HepG2 (cell line): ENCODE measurements at regions not wholly inside any gene's neighbourhood (a gene's known extent, or its start where the extent isn't known, plus 50 kb on each side); places are given as distances from the start of the nearest gene placed in this dataset.

ENCODE experiments used
- ATAC-seq: fragments of 200-7000 bp; cut with Tn5 transposase; 3 replicates; pipeline ENCODE4 v1.9.1; 2020; ENCODE audit warnings: mild to moderate bottlenecking, moderate library complexity
- BruUV-seq: library from RNA; stranded (reverse); fragments of 400-500 nt; replicated peaks from 2 replicates; lab custom pipeline; 2021; lab: Mats Ljungman, UMichigan
- CTCF ChIA-PET: fragments of 300-600 bp; formaldehyde crosslinking; extraction: SDS; loops from one replicate; lab custom pipeline; 2021; ENCODE audit warnings: low total read pairs, inconsistent platforms, low intra/inter-chr PET ratio; lab: Yijun Ruan, JAX
- POLR2A ChIA-PET: fragments of 350-600 bp; sonication (Branson Sonifier 250); formaldehyde crosslinking; loops from one replicate; lab custom pipeline; 2020; ENCODE audit warnings: antibody characterized with exemption, inconsistent platforms; lab: Yijun Ruan, JAX
- DNase-seq: peaks from one replicate; pipeline ENCODE4 v3.0.0-alpha.2; 2015; ENCODE audit warnings: low spot score
- FAIRE-seq: peaks from 3 replicates; lab custom pipeline; 2011; peaks lifted over from hg19 to GRCh38; lab: Jason Lieb, UNC
- H2AFZ ChIP-seq: one replicate; pipeline ENCODE4 v1.6.1; 2011; ENCODE audit warnings: low read length, inconsistent platforms
- H3K27ac ChIP-seq: fragments of 300-600 bp; 3 replicates; pipeline ENCODE4 v1.8.0; 2011; ENCODE audit warnings: mixed run types, mild to moderate bottlenecking, mixed read lengths, low read length, inconsistent platforms; ENCODE audit not compliant: insufficient read depth; ENCODE audit errors: extremely low read length
- H3K27me3 ChIP-seq, 2 experiments: fragments of 200-600 bp in 1 of 2; 2 replicates in 1 of 2; 3 replicates in 1 of 2; pipeline versions ENCODE4 v1.6.0 to v1.8.0; 2011; ENCODE audit warnings: low read length in 2 of 2, mild to moderate bottlenecking in 2 of 2, moderate library complexity in 2 of 2, inconsistent platforms in 1 of 2; ENCODE audit not compliant: insufficient read depth in 2 of 2, control insufficient read depth in 1 of 2
- H3K36me3 ChIP-seq, 2 experiments: fragments of 200-600 bp in 1 of 2; replicated peaks in 1 of 2; 2 replicates in 1 of 2; 3 replicates in 1 of 2; pipeline versions ENCODE4 v1.5.1 to v1.8.0; 2011; ENCODE audit warnings: low read length in 2 of 2, inconsistent platforms in 1 of 2; ENCODE audit not compliant: insufficient read depth in 2 of 2, control insufficient read depth in 1 of 2
- H3K4me1 ChIP-seq: 2 replicates; pipeline ENCODE4 v1.5.1; 2012; ENCODE audit warnings: low read length, inconsistent platforms; ENCODE audit not compliant: insufficient read depth
- H3K4me2 ChIP-seq: 2 replicates; pipeline ENCODE4 v1.6.0; 2011; ENCODE audit warnings: low read depth, low read length, inconsistent platforms
- H3K4me3 ChIP-seq, 3 experiments: fragments of 200-600 bp in 1 of 3; sonication (generic), shearing (Covaris generic) in 1 of 3; replicated peaks in 1 of 3; 2 replicates each; pipeline ENCODE4 v1.5.1; 2011 to 2016; ENCODE audit warnings: low read length in 3 of 3, inconsistent platforms in 2 of 3, low read depth in 2 of 3, mild to moderate bottlenecking in 2 of 3, control low read depth in 1 of 3, mixed read lengths in 1 of 3; ENCODE audit not compliant: insufficient read depth in 1 of 3
- H3K79me2 ChIP-seq: one replicate; pipeline ENCODE4 v1.6.1; 2011; ENCODE audit warnings: low read length, inconsistent platforms; ENCODE audit not compliant: insufficient read depth
- H3K9ac ChIP-seq: 2 replicates; pipeline ENCODE4 v1.6.0; 2011; ENCODE audit warnings: mild to moderate bottlenecking, low read depth, low read length, inconsistent platforms; ENCODE audit not compliant: insufficient read depth
- H3K9me3 ChIP-seq: 2 replicates; pipeline ENCODE4 v1.5.1; 2012; ENCODE audit warnings: mild to moderate bottlenecking, low read length
- H4K20me1 ChIP-seq: 2 replicates; pipeline ENCODE4 v1.6.0; 2011; ENCODE audit warnings: inconsistent platforms, mild to moderate bottlenecking, low read length, moderate library complexity; ENCODE audit not compliant: insufficient read depth
- ATAD3A ChIP-seq: sonication (generic); formaldehyde crosslinking; IDR thresholded peaks from 2 replicates; pipeline ENCODE4 v1.4.0; 2020; ENCODE audit warnings: missing genetic modification reagents
- ATF6 ChIP-seq: sonication (generic); formaldehyde crosslinking; conservative IDR thresholded peaks from 2 replicates; pipeline ENCODE4 v1.4.0; 2020; ENCODE audit warnings: missing genetic modification reagents
- GATAD1 ChIP-seq: IDR thresholded peaks from 2 replicates; pipeline ENCODE4 v1.6.1; 2016; ENCODE audit warnings: missing genetic modification reagents, missing compliant biosample characterization
- GLMP ChIP-seq: sonication (generic); formaldehyde crosslinking; IDR thresholded peaks from 2 replicates; pipeline ENCODE4 v1.9.0; 2021; ENCODE audit warnings: missing genetic modification reagents, mild to moderate bottlenecking, borderline replicate concordance
- SSRP1 ChIP-seq: IDR thresholded peaks from 2 replicates; pipeline ENCODE4 v1.6.1; 2016; ENCODE audit warnings: control low read depth
- ZBTB7B ChIP-seq: sonication (generic); formaldehyde crosslinking; IDR thresholded peaks from 2 replicates; pipeline ENCODE4 v1.4.0; 2020; ENCODE audit warnings: missing genetic modification reagents
- ZFP82 ChIP-seq: sonication (generic); formaldehyde crosslinking; IDR thresholded peaks from 2 replicates; pipeline ENCODE4 v1.5.1; 2020; ENCODE audit warnings: mild to moderate bottlenecking, missing genetic modification reagents, borderline replicate concordance
- ZNF12 ChIP-seq: sonication (generic); formaldehyde crosslinking; IDR thresholded peaks from 2 replicates; pipeline ENCODE4 v1.5.0; 2020; ENCODE audit warnings: missing genetic modification reagents
- ZNF143 ChIP-seq: sonication (generic); formaldehyde crosslinking; IDR thresholded peaks from 2 replicates; pipeline ENCODE4 v1.4.0; 2020; ENCODE audit warnings: missing genetic modification reagents
- WGBS: methylation state at CpG from one replicate; pipeline ENCODE4 v1.1.6; 2017; ENCODE audit warnings: low lambda C conversion rate; 5-methylcytosine and 5-hydroxymethylcytosine counted together
- in situ Hi-C: cut with HindIII; loops from 2 replicates; pipeline ENCODE4 v1.10.0; 2017; ENCODE audit warnings: low pct_unique_long_range_greater_than_20kb; ENCODE audit not compliant: extremely low pct_ligation_motif_present
- intact Hi-C: fragments of 100-400 bp; cut with micrococcal nuclease; formaldehyde crosslinking; loops from one replicate; pipeline ENCODE4 v1.10.0; 2022; ENCODE audit not compliant: unreplicated experiment

GRCh38 chr5:77844623-77845323, 68.6 kb upstream of the TBCA start:
- Histone ChIP-seq H3K9ac (no peak overlapping the region), H3K4me1 (no peaks in the 10 kb centered on the region), H3K9me3 (no peaks in the 10 kb centered on the region), H3K79me2 (no peaks in the 10 kb centered on the region), H3K36me3 (no peaks in the 10 kb centered on the region), H4K20me1 (no peaks in the 10 kb centered on the region), H3K27me3 (peaks cover 1 to 6% of the 10 kb centered on the region in 2 experiments; a peak in 3 of 5 replicates), H3K4me3 (no peak overlapping the region), H3K27ac (no peak overlapping the region), H3K4me2 (no peak overlapping the region), H2AFZ (no peak overlapping the region)
- 76% methylated on average over 44 of the region's 48 CpGs for WGBS
- in situ Hi-C loops (no loop called here), intact Hi-C loops (no loop called here)
- ATAC-seq (no peak), FAIRE-seq (no peak), DNase-seq (no peak)
- ChIA-PET CTCF (no interaction called here), POLR2A (no interaction called here)
- TF ChIP-seq ZFP82 (no peak), GATAD1 (CRISPR knock-in tag) (no peak), ATF6 (no peak), GLMP (no peak), ATAD3A (no peak)
- no TSS peak for BruUV-seq

- in situ Hi-C loops: no loop called here
- Histone ChIP-seq H3K36me3 (no peaks in the 10 kb centered on the region), H3K27ac (no peak overlapping the region), H3K79me2 (no peaks in the 10 kb centered on the region), H2AFZ (no peak overlapping the region), H3K27me3 (peaks cover 1 to 6% of the 10 kb centered on the region in 2 experiments; a peak in 3 of 5 replicates), H3K4me3 (no peak overlapping the region), H4K20me1 (no peaks in the 10 kb centered on the region), H3K4me2 (no peak overlapping the region), H3K9ac (no peak overlapping the region)
- BruUV-seq: no TSS peak
- 69% methylated on average over 10 of the region's 10 CpGs for WGBS
- DNase-seq (no peak), ATAC-seq (no peak), FAIRE-seq (no peak)
- POLR2A ChIA-PET: no interaction called here
- TF ChIP-seq ZNF12 (no peak), ZNF143 (CRISPR knock-in tag) (no peak), SSRP1 (CRISPR knock-in tag) (no peak), ZBTB7B (CRISPR knock-in tag) (no peak)
- TF ChIP-seq, all 625 proteins: peak for 0
- Histone ChIP-seq H3K9me3 (no peaks in the 10 kb centered on the region), H3K4me1 (no peaks in the 10 kb centered on the region)
- CTCF ChIA-PET: no interaction called here
- intact Hi-C loops: no loop called here
These were observed 68.2 kb upstream of the TBCA start for GRCh38 chr5:77844373-77844622.
